DND-41 (cell line): ENCODE measurements at regions not wholly inside any gene's neighbourhood (a gene's known extent, or its start where the extent isn't known, plus 50 kb on each side); places are given as distances from the start of the nearest gene placed in this dataset.

Experiments used
- EZH2 ChIP-seq: IDR thresholded peaks from 3 replicates; pipeline ENCODE4 v1.6.1; 2012; ENCODE audit warnings: borderline replicate concordance, low read depth, mild to moderate bottlenecking, moderate library complexity, low read length, inconsistent platforms; ENCODE audit not compliant: severe bottlenecking
- TF ChIP-seq, protein P1 (sequence below): IDR thresholded peaks from 2 replicates; pipeline ENCODE4 v1.5.1; 2012; ENCODE audit warnings: borderline replicate concordance, low read length, moderate library complexity, mild to moderate bottlenecking; ENCODE audit not compliant: poor library complexity, severe bottlenecking; ENCODE audit errors: extremely low read depth

DNA sequence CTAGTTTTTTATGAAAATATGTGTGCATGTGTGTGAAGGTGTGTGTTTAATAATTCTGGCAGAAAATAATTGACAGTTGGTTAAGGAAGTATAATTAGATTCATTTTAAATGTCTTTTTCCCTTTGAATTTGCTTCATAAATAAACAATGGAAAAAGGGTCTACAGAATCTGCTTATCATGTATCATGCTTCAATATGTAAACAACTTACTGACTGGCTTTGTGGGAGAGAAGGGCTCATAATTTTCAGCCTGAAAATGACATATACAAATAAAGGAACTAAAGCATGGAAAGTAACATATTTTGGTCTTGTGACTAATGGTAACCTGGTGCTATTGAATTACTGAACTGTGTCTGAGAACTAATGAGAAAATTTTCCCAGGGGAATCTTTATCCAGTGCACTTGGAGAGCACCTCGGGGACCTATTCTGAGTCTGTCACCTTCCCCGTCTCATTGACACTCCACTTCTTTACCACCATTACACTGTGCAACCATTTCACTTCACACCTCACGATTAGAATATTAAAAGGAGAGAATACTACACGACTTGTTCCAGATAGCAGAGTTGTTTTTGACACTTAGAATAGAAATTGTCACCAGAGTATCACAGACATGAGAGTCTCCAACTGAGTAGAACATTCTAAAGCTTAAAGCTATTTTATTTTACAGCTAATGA, 298.6 kb downstream of the TFEC start:
- TF ChIP-seq, protein P1, sequence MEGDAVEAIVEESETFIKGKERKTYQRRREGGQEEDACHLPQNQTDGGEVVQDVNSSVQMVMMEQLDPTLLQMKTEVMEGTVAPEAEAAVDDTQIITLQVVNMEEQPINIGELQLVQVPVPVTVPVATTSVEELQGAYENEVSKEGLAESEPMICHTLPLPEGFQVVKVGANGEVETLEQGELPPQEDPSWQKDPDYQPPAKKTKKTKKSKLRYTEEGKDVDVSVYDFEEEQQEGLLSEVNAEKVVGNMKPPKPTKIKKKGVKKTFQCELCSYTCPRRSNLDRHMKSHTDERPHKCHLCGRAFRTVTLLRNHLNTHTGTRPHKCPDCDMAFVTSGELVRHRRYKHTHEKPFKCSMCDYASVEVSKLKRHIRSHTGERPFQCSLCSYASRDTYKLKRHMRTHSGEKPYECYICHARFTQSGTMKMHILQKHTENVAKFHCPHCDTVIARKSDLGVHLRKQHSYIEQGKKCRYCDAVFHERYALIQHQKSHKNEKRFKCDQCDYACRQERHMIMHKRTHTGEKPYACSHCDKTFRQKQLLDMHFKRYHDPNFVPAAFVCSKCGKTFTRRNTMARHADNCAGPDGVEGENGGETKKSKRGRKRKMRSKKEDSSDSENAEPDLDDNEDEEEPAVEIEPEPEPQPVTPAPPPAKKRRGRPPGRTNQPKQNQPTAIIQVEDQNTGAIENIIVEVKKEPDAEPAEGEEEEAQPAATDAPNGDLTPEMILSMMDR: no peak
- TF ChIP-seq EZH2: no peak
